ENCODE measurements at regions not wholly inside any gene's neighbourhood (a gene's known extent, or its start where the extent isn't known, plus 50 kb on each side); places are given as distances from the start of the nearest gene placed in this dataset.

DNA sequence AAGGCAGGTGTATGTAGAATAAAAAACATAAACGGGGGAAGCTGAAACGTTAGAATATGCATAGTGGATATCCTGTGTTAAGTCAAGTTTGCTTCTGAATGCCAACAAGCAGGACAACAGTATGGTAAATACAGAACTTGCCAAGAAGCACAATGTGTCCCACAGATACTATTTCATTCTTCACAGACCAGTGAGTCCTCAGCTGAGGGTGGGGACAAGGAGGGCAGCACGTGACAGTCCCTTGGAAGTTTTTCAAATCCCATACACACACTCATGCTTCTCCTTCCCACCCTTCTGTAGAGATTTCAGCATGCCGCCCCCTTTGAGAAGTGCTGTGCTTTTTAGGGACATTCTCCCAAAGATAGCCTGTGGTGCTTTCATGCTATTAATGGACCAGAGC, 268.5 kb upstream of the ECI2 start:
- TF ChIP-seq, protein P1, sequence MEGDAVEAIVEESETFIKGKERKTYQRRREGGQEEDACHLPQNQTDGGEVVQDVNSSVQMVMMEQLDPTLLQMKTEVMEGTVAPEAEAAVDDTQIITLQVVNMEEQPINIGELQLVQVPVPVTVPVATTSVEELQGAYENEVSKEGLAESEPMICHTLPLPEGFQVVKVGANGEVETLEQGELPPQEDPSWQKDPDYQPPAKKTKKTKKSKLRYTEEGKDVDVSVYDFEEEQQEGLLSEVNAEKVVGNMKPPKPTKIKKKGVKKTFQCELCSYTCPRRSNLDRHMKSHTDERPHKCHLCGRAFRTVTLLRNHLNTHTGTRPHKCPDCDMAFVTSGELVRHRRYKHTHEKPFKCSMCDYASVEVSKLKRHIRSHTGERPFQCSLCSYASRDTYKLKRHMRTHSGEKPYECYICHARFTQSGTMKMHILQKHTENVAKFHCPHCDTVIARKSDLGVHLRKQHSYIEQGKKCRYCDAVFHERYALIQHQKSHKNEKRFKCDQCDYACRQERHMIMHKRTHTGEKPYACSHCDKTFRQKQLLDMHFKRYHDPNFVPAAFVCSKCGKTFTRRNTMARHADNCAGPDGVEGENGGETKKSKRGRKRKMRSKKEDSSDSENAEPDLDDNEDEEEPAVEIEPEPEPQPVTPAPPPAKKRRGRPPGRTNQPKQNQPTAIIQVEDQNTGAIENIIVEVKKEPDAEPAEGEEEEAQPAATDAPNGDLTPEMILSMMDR (IDR thresholded peaks at IDR 0.05), result no peak
- TF ChIP-seq EP300 (IDR thresholded peaks at IDR 0.05), result no peak
- TF ChIP-seq POLR2A (IDR thresholded peaks at IDR 0.05), result no peak
- peak; percentile 40 for TF ChIP-seq POLR2AphosphoS5 (IDR thresholded peaks at IDR 0.05)

Measured in gastroesophageal sphincter (tissue), 3 donors.